ENCODE measurements at regions not wholly inside any gene's neighbourhood (a gene's known extent, or its start where the extent isn't known, plus 50 kb on each side); places are given as distances from the start of the nearest gene placed in this dataset.
"Not testable (repeated sequence)": the region's sequence is repeated elsewhere in the genome, so short reads cannot be mapped to it uniquely, and the experiment has no call there.

DNA sequence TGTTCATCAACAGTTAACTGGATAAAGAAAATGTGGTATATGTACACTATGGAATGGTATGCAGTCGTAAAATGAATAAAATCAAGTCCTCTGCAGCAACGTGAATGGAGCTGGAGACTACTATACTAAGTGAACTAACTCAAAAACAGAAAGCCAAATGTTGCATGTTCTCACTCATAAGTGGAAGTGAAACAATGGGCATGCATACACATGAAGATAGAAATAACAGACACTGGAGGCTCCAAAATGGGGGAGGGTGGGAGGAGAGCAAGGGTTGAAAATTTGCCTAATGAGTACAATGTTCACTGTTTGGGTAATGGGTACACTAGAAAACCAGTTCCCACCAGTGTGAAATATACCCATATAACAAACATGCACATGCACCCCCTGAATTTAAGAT lies 179.5 kb downstream of the ZWINT start:
- Histone ChIP-seq H3K4me3 (ENCODE audit: low read length) (no peak overlapping the region), H2AFZ (ENCODE audit: low read length) (no peak overlapping the region), H3K79me2 (ENCODE audit: low read length) (no peaks in the 10 kb centered on the region), H3K9me3 (replicated peaks; ENCODE audit: insufficient read depth, low read length) (no peaks in the 10 kb centered on the region), H3K36me3 (replicated peaks; ENCODE audit: insufficient read depth, low read length) (no peaks in the 10 kb centered on the region), H3K4me2 (ENCODE audit: low read depth, low read length) (no peak overlapping the region), H3K9me2 (replicated peaks; ENCODE audit: insufficient read depth, low read length) (no peaks in the 10 kb centered on the region), H3F3A (ENCODE audit: insufficient read depth, low read length) (no peaks in the 10 kb centered on the region), H3K4me1 (ENCODE audit: low read length) (no peaks in the 10 kb centered on the region), H4K20me1 (ENCODE audit: insufficient read depth, low read length) (no peaks in the 10 kb centered on the region), H3K9ac (ENCODE audit: low read length) (no peak overlapping the region), H3K27ac (ENCODE audit: low read length) (no peak overlapping the region), H3K27me3 (replicated peaks; ENCODE audit: insufficient read depth, low read length) (no peaks in the 10 kb centered on the region)
- no peak for TF ChIP-seq EZH2 (optimal IDR thresholded peaks at IDR 0.05; ENCODE audit: low read depth, low read length)
- TF ChIP-seq, protein P1, sequence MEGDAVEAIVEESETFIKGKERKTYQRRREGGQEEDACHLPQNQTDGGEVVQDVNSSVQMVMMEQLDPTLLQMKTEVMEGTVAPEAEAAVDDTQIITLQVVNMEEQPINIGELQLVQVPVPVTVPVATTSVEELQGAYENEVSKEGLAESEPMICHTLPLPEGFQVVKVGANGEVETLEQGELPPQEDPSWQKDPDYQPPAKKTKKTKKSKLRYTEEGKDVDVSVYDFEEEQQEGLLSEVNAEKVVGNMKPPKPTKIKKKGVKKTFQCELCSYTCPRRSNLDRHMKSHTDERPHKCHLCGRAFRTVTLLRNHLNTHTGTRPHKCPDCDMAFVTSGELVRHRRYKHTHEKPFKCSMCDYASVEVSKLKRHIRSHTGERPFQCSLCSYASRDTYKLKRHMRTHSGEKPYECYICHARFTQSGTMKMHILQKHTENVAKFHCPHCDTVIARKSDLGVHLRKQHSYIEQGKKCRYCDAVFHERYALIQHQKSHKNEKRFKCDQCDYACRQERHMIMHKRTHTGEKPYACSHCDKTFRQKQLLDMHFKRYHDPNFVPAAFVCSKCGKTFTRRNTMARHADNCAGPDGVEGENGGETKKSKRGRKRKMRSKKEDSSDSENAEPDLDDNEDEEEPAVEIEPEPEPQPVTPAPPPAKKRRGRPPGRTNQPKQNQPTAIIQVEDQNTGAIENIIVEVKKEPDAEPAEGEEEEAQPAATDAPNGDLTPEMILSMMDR (IDR thresholded peaks at IDR 0.05; ENCODE audit: low read length): no peak
- TF ChIP-seq EZH2phosphoT487 (IDR thresholded peaks at IDR 0.05; ENCODE audit: low read length): no peak
- no peak for DNase-seq

DNA sequence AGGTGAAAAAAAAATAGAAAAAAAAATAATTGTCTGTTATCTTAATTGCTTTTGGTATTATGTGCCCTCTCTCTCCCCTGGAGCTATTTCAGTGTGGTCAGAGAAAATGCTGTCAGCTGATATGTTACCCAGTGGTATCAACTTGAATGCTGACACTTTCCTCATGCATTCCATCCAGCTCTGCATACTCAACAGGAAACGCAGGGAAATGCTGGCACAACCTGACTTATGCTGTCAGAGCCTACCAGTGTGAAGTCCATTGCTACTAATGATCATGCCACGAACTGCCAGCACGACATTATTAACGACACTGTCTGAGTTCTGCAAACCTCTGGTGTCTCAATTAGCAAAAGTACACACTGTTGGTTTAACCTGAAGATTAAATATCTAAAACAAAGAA lies 182.8 kb downstream of the ZWINT start:
- no peak overlapping the region for H3K27ac ChIP-seq (ENCODE audit: low read length)
- no peak overlapping the region for H3K9ac ChIP-seq (ENCODE audit: low read length)
- H3F3A ChIP-seq (ENCODE audit: insufficient read depth, low read length): no peaks in the 10 kb centered on the region
- no peaks in the 10 kb centered on the region for H3K27me3 ChIP-seq (replicated peaks; ENCODE audit: insufficient read depth, low read length)
- no peaks in the 10 kb centered on the region for H3K4me1 ChIP-seq (ENCODE audit: low read length)
- no peak overlapping the region for H3K4me3 ChIP-seq (ENCODE audit: low read length)
- no peak overlapping the region for H2AFZ ChIP-seq (ENCODE audit: low read length)
- H3K9me2 ChIP-seq (replicated peaks; ENCODE audit: insufficient read depth, low read length): no peaks in the 10 kb centered on the region
- H3K4me2 ChIP-seq (ENCODE audit: low read depth, low read length): no peak overlapping the region
- H3K79me2 ChIP-seq (ENCODE audit: low read length): no peaks in the 10 kb centered on the region
- DNase-seq: no peak
- H4K20me1 ChIP-seq (ENCODE audit: insufficient read depth, low read length): no peaks in the 10 kb centered on the region
- no peaks in the 10 kb centered on the region for H3K9me3 ChIP-seq (replicated peaks; ENCODE audit: insufficient read depth, low read length)
- TF ChIP-seq EZH2 (optimal IDR thresholded peaks at IDR 0.05; ENCODE audit: low read depth, low read length) (no peak), EZH2phosphoT487 (IDR thresholded peaks at IDR 0.05; ENCODE audit: low read length) (no peak)
- TF ChIP-seq, protein P1 (IDR thresholded peaks at IDR 0.05; ENCODE audit: low read length): no peak
- no peaks in the 10 kb centered on the region for H3K36me3 ChIP-seq (replicated peaks; ENCODE audit: insufficient read depth, low read length)

DNA sequence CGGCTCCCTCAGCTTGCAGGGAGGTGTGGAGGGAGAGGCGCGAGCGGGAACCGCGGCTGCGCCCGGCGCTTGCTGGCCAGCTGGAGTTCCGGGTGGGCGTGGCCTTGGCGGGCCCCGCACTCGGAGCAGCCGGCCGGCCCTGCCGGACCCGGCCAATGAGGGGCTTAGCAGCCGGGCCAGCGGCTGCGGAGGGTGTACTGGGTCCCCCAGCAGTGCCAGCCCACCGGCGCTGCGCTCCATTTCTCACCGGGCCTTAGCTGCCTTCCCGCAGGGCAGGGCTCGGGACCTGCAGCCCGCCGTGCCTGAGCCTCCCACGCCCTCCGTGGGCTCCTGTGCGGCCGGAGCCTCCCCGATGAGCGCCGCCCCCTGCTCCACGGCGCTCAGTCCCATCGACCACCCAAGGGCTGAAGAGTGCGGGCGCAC lies 206.0 kb downstream of the ZWINT start:
- H4K20me1 ChIP-seq (ENCODE audit: insufficient read depth, low read length); H3K27me3 ChIP-seq (replicated peaks; ENCODE audit: insufficient read depth, low read length); H3K9ac ChIP-seq (ENCODE audit: low read length); H3K36me3 ChIP-seq (replicated peaks; ENCODE audit: insufficient read depth, low read length); H3K9me3 ChIP-seq (replicated peaks; ENCODE audit: insufficient read depth, low read length); H3K9me2 ChIP-seq (replicated peaks; ENCODE audit: insufficient read depth, low read length); H3K4me1 ChIP-seq (ENCODE audit: low read length); H3K79me2 ChIP-seq (ENCODE audit: low read length); H3K27ac ChIP-seq (ENCODE audit: low read length); DNase-seq; H3K4me3 ChIP-seq (ENCODE audit: low read length); H3F3A ChIP-seq (ENCODE audit: insufficient read depth, low read length); H2AFZ ChIP-seq (ENCODE audit: low read length); H3K4me2 ChIP-seq (ENCODE audit: low read depth, low read length): not testable (repeated sequence)

DNA sequence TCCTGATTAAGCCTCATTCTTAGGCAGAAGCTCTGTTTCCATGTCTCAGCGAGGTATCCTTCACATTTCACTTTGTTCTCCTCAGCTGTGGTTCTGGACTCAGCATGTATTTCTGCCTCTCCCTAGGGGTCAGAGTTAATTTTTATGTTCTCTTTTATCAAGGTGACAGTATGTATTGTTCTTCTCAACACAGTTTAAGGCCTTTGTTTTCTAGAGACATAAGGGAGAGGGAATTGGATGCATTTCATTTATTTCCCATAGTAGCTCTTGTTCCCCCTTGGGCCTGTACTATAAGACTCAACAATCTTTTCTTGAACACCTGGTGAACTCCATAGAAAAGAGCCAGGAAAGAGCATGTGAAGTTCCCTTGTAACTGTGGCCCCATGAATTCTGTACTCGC lies 214.3 kb downstream of the ZWINT start:
- Histone ChIP-seq H3K4me2 (ENCODE audit: low read depth, low read length) (no peak overlapping the region), H3K9me2 (replicated peaks; ENCODE audit: insufficient read depth, low read length) (no peaks in the 10 kb centered on the region), H3K4me3 (ENCODE audit: low read length) (no peak overlapping the region), H3F3A (ENCODE audit: insufficient read depth, low read length) (peaks cover 14% of the 10 kb centered on the region), H3K27me3 (replicated peaks; ENCODE audit: insufficient read depth, low read length) (no peaks in the 10 kb centered on the region), H3K9me3 (replicated peaks; ENCODE audit: insufficient read depth, low read length) (no peaks in the 10 kb centered on the region), H3K36me3 (replicated peaks; ENCODE audit: insufficient read depth, low read length) (no peaks in the 10 kb centered on the region), H3K4me1 (ENCODE audit: low read length) (peaks cover 7% of the 10 kb centered on the region), H3K27ac (ENCODE audit: low read length) (no peak overlapping the region), H4K20me1 (ENCODE audit: insufficient read depth, low read length) (no peaks in the 10 kb centered on the region), H3K9ac (ENCODE audit: low read length) (no peak overlapping the region), H2AFZ (ENCODE audit: low read length) (no peak overlapping the region), H3K79me2 (ENCODE audit: low read length) (no peaks in the 10 kb centered on the region)
- DNase-seq: no peak
- TF ChIP-seq EZH2 (optimal IDR thresholded peaks at IDR 0.05; ENCODE audit: low read depth, low read length) (no peak), EZH2phosphoT487 (IDR thresholded peaks at IDR 0.05; ENCODE audit: low read length) (no peak)
- TF ChIP-seq, protein P1 (IDR thresholded peaks at IDR 0.05; ENCODE audit: low read length): no peak
